CD4-positive, alpha-beta T cell treated with Interleukin-12 subunit alpha and Interleukin-12 subunit beta, for 1 hour (primary cell): ENCODE measurements at regions not wholly inside any gene's neighbourhood (a gene's known extent, or its start where the extent isn't known, plus 50 kb on each side); places are given as distances from the start of the nearest gene placed in this dataset.
"Not testable (repeated sequence)": the region's sequence is repeated elsewhere in the genome, so short reads cannot be mapped to it uniquely, and the experiment has no call there.

Source experiments
- DNase-seq: peaks from one replicate; pipeline ENCODE4 v3.0.0-alpha.2; 2020

DNA sequence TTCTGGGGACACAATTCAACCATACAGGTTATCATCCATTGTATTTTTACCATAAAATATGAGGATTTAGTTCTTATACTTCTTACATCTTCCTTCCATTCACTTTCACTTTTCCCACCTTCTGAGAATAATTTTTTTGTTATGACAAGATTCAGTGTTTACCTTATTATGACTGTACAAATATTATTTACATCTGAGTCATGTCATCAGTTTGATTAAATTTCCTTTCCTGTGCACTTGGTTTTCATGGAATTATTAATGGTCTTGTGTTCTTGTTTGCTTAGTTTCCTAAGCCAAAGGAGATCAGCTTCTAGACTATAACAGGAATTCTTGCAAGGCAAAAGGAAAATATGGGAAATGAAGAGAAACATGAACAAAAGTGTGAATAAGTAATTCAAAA is 366.5 kb downstream of the TMEM38B start:
- DNase-seq, result no peak

DNA sequence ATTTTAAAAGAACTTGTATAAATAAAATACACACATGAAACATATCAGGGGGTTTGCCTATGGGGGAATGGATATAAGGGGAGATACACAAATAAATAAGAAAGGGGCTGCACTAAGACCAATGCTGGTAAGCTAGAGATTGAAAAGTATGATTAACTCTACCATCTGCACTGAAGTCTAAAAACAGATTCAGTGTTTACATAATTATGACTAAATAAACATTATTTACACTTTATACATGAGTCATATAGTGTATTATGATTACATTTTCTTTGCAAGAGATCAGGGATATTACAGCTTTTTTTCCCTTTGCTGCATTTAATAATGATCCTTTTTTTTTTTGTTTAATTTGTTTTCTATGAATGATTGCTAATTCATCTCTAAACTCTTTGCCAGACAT is 367.9 kb downstream of the TMEM38B start:
- no peak for DNase-seq

DNA sequence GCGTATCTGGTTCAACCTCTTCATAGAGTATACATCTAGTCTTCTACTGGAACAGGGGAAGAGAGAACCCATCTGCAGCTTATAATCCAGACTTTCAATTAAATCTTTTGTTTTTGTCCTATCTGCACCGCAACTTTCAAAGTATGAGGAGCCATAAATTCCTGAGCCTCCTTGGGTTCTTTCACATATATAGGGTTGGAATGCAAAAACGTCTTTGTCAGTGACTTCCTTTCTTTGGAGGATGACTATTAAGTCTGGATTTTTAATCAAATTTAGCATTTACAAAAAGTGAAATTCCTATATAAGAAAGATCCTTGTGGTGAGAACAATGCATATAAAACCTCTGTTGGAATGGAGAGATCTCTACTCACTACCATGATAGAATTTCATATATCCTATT is 370.8 kb downstream of the TMEM38B start:
- DNase-seq, result no peak

DNA sequence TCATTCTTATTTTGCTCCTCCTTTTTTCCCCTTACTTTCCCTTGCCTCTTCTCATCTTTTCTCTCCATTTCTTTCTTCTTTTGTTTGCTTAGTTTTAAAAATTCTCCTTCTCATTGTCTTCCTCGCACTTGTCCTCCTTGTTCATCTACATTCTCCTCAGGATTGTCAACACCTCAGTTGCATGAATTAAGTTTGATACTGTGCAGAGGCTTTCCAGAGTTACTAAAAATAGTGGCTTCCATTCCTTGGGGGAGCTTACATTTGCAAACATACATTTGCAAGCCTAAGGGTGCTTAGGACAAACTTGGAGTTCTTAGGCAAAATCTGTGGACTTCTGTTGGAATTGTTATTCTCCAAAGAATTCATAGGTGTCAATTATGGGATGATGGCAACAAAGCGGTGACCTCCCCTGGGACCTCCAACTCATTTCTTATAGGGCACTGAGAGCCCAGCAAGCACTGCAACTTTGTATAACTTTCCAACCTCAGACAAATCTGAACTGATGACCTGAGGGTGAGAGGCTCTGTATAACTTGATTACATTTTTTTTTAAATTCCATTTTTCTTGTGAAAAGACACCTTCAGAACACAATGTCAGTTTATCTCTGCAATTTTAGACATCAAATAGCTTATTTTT is 371.4 kb downstream of the TMEM38B start:
- DNase-seq, result no peak

DNA sequence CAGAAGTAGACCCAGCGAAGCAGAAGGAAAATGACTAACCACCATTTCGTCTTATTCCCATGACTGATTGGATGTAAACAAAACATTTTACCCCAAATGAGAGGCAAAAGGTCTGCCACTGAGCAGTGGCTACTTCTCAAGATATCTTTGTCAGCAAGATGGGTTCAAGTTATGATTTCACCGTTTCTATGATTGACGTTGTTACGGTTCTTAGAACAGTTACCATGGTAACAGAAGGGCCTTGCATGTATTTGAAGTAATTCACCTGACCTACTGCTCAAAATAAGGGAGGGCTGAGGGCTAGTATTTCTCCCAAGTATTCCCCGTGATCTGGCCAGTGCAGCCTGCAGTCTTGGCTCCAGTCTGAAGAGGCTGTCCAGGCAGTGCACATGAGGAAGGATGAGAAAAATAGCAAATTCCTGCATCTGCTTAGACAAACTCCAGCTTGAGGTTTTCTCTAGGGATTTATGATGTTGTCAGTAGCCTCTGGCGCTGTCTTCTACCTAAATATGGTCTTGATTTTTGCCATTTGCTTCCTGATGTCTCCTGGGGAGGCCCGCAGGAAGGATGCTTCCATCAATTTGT is 372.7 kb downstream of the TMEM38B start:
- no peak for DNase-seq

DNA sequence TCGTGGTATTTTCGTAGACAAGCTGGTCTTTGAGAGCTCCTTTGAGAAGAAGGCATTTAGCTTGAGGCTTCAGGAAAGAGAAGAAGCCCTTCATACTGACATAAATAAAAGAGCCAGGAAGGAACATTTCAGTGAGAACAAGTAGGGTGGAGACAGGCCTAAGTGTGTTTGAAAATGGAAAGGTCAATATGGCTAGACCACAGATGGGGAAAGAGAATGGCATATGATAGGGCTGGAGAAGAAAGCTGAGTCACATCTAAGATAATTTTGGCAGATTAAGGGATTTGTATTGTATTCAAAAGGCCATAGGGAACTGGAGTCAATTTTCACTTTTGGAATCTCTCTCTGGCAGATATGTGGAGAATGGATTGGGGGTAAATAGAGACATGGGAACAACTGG is 374.9 kb downstream of the TMEM38B start:
- no peak for DNase-seq

DNA sequence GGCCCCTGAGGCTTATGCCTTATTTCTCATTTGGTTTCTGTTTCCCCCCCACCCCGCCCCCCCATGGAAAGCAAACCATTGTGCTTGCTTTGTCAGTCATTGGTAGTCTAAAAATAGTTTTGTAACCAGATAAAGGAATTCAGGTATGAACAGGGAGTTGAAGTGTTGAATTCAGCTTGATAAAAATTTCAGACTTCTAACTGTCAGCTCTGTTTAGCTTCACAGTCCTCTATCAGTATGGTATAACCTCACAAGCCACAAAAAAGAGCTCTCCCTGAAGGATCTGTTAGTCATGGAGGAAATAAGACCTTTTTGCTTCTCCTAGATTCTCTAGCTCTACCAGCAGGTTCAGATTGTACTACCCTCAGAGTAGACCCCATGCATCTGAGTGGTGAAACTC is 378.1 kb downstream of the TMEM38B start:
- DNase-seq, result no peak

DNA sequence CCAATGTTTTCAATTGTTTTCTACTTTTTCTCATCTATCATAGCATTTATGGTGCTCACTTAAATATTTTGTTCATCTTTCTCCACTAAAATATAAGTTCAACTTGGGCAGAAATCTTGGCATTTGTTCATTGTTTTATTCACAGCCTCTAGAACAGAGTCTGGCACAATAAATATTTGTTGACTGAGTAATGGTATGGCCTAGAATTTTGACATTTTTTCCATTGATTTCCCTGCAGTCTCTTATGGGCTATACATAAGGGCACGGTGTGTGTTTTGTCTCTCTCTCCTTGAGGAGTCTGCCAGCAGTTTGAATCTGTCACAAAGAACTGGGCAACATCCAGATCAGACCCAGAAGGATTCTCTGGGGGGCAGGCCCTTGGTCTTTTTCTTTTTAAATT is 379.7 kb downstream of the TMEM38B start:
- DNase-seq, result no peak

DNA sequence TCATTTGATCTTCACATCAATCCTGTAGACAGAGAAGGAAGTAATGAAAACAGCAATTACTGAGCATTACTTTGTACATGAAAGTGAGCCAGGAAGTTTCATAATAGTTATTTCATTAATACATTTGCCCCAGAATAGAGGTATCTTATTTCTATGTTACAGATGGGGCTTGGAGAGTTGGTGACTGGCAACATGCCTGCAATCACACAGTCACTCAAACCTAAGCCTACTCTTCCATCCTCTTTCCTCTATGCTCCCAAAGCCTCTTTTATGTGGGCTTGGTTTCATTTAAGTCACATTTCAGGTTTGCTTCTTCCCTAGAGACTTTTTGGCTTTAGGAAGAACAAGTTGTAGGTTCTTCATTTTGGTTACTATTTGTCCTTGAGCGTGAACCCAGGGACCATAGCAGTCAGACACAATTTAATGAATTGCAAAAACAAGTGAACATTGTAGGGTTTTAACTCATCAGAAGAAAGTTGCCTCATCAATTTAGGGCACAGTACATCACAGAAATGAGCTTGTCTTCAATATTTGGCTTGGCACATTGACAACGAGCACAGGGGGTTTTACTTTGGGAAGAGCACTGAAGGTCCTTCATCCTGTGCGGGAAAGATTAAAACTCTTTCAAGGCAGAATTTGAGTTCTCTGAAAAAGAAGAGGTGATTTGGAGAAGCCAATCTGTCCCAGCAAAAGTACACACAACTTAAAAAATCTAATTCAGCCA is 381.1 kb downstream of the TMEM38B start:
- DNase-seq, result no peak

DNA sequence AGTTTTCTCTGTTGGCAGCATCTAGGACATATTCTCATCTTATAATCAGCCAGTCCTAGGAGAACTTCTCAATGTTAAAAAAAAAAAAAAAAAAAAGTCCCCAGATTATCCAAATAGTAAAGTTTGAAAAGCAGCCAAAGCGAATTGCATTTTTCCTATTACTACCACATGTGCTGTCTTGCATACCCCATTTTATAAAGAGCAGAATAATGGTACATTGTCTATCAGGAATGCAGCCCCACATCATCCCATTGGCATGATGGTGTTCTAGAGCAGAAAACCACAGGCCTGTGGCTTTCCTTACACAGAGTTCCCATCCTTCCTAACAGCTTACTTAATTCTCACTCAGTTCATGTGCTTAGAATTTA is 381.6 kb downstream of the TMEM38B start:
- DNase-seq, result no peak

DNA sequence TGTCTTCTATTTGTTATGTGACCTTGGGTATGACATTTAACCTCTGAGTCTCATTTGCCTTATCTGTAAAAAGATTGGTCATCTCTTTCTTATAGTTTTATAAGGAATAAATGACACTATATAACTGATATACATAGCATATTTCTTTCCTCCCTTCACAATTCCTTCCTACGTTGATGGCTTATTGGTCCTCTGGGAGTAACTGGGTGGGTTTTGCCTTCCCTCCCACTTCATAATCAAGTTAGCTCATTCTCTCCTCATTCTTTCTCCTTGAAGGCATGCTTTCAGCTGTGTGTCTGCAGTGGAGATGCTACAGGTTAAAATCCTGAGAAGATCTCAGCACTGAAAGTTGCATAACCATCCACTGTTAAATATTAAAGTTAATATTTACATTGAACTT is 382.4 kb downstream of the TMEM38B start:
- DNase-seq, result no peak

DNA sequence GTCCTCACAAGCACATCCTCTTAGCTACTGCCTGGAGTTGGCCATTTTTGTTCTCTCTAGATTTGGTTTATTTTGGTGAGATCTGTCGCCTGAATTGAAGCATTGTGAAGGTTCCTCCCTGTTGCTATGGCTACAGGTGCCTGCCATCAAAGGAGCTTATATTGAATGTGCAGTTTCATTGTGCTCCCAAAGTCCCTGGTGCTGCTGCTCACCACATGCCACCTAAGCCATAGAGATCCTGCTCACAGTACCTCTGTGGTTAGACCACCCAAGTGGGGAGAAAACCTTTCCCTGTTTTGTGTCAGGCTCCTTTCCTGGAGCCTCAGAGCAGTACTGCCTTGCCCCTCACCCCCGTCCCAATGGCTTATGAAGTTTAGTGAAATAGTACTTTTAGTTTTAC is 383.4 kb downstream of the TMEM38B start:
- no peak for DNase-seq

DNA sequence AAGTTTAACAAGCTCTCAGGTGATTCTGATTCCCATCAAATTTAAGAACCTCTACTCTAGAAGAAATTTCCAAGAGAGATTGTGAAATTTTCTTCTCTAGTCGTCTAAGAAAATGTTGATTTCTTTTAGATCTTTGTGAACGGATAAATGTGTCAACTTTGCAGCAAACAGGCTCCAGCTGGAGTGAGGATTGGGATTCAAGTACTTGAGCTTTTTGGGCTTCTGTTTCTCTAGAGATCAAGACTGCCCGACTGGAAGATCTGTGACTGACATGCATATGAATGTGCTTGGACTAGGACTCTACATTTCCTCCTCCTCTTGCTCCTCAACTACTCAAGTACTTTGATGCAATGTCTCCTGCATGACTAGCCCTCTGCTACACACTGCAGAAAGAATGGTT is 388.3 kb downstream of the TMEM38B start:
- no peak for DNase-seq

DNA sequence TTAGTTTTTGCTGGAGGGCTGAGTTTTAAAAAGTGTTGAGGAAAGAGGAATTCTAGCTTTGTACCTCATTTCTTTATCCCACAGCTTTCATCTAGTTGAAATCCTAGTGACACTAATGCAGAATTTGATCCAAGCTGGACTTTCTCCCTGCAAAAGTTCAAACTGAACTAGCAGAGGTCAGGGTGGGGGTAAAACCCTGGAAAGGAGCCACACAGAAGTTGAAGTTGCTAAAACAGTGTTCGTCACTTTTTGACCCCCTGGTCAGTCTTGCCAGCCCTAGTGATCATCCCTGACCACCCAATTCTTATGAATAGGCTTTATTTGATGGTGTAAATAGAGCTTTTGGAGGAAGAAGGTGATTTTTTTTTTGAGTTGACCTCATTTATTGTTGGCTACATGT is 390.4 kb downstream of the TMEM38B start:
- DNase-seq, result no peak

DNA sequence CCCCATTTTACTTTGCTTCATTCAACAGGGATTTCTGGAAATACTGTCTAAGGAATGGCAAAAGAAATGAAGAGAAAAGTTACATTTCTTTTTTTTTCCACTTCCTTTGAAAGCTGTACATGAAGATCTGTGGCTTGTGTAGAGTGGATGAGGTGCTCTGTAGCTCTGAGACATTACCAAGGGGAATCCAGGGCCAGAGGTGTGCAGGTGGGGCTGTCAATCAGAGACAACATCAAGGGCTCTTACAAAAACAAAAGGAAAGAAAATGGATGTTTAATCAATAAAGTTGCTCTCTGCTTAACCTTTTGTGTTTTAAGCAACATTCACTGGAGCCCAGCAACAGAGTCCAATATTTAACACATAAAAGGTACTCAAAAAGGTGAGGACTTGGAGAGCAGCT is 391.1 kb downstream of the TMEM38B start:
- DNase-seq, result no peak

DNA sequence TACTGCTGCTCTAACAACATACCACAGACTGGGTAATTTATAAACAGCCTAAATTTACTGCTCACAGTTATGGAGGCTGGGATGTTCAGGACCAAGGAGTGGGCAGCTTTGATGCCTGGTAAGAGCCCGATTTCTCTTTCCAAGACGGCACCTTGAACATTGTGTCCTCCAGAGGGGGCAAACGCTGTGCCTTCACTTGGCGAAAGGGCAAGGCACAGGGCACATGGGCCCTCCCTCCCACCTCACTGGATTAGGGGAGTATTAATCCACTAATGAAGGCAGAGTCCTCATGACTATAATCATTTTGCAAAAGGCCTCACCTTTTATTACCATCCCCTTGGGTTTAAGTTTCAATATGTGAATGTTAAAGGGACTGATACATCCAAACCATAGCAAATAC is 397.7 kb downstream of the TMEM38B start:
- no peak for DNase-seq

DNA sequence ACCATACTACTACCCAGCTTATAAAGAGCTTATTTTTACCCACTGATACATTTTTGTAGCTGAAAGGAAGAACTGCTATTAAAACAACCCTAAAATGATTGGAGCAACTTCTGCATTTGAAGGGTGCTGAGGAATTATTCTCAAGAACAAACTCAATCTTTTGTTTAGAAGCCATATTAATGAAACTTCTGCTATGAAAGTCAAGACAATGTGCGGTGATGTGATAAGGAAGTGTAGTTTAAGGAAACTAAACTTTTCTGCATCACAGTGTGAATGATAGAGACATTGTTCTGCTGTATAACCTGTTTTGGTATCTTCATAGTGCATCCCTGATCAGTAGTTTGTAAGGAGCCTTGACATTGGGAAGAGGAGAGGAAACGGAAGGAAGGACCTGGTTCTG is 408.5 kb downstream of the TMEM38B start:
- DNase-seq, result no peak

DNA sequence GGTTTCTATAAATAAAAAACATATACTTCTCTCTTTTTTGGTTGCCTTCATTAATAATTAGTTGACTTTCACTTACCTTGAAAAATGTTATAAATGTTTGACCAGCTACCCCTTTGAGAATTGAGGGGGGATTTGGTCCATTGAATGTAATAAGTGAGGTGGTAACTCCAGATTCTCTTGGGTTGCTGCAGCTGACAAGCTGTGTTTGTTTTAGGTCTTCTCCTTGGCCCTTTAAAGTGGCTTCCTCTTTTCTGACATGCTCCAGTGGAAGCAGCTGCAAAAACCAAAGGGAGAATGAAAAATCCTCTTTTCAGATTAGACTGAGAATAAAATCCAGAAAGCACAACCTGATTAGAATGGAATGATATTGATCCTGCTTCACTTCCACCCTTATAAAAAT is 410.5 kb downstream of the TMEM38B start:
- no peak for DNase-seq

DNA sequence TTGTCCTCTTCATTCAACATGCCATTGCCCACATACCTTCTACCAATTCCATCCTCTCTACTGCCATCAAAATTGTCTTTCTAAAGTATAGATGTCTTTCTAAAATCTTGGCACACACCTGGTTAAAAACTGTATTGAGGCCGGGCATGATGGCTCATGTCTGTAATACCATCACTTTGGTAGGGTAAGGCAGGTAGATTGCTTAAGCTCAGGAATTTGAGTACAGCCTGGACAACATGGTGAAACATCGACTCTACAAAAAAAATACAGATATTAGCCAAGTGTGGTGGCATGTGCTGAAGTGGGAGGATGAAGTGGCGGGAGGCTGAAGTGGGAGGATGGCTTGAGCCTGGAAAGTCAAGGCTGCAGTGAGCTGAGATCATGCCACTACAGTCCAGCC is 412.1 kb downstream of the TMEM38B start:
- DNase-seq, result no peak

DNA sequence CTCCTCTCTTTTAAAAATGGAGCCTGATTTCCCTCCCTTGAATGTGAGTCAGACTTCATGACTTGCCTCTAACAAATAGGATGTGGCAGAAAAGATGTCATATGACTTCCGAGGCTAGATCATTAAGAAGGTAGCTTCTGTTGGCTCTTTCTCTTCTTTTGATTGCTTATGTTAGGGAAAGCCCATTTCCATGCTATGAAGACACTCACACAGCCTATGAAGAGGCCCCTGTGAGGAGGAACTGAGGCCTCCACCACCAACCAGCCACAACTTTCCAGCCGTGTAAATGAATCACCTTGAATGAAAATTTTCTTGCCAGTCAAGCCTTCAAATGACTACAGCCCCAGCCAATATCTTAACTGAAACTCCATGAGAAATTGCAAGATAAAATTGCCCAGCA is 413.4 kb downstream of the TMEM38B start:
- no peak for DNase-seq

DNA sequence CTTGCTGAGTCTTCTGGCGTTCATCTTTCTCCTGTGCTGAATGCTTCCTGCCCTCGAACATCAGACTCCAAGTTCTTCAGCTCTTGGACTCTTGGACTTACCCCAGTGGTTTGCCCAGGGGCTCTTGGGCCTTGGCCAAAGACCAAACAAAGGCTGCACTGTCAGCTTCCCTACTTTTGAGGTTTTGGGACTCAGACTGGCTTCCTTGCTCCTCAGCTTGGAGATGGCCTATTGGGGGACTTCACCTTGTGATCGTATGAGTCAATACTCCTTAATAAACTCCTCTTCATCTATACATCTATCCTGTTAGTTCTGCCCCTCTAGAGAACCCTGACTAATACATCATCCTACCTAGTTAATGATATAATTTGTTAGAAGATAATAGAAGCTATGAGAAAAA is 415.4 kb downstream of the TMEM38B start:
- not testable (repeated sequence) for DNase-seq

DNA sequence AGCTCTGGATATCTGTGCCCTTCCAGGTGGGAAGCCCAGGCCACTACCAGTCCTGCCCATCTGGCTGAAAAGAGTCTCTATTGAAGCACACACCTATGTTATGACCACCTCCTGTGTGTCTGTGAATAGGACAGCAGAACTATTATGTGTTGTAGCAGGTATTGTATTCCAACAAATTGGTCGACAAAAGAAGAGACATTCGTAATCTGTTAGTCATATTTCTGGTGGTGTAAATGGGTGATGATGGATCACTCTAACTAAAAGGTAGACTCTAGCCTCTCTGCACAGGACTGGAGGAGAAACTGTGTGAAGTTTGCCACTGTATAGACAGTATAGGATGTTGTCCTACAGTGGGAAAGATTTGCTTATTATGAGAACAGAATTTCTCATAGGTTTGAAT is 416.1 kb downstream of the TMEM38B start:
- no peak for DNase-seq

DNA sequence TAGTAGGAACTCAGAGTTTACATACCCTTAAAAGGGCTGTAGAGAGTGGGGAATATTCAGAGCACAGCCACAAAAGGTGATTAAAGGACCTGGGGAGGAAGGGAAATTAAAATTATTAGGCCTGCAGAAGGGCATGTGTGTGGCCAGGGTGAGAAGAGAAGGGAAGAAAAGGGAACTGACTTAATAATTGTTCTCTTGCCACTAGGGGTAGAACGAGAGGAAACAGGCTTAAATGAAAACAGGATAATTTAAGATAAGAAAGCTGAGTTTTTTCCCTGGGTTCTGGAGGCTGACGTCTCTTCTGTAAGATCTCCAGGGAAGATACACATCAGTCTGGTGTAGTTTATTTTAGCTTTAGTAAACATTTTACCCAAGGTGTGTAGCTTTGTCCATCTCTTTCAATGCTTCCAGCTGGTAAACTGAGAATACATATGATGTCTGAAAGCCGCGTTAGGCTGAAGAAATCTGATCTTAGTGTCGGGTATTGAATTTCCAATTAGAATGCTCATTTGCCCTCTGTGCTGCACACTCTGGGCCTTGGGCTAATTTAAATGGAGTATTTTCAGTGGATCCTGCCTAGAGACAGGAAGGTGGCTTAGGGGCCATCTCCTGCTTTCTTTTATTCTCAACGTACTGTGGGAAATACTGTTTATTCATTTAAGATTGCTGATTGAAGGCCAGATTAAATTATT is 416.8 kb downstream of the TMEM38B start:
- no peak for DNase-seq

DNA sequence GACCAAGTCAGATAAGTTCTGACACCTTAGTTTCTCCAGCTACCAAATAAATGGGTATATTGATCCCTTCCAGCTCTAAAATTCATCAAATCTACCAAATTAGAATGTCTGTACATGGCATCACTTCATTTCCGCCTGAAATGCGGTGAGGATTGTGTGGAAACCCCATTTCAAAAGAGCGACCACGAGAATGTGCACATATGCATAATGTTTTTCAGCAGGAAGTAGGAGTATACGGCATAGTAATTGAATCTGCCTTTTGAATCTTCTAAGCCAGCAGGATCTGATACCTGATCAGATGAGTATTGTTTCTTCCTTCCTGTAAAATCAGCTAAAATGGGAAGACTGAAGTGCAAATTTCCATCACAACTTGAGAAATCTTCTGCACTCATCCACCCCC is 418.6 kb downstream of the TMEM38B start:
- DNase-seq, result no peak
